ENCODE measurements at regions not wholly inside any gene's neighbourhood (a gene's known extent, or its start where the extent isn't known, plus 50 kb on each side); places are given as distances from the start of the nearest gene placed in this dataset.

GRCh38 chr18:33851546-33852078 lies 273.6 kb downstream of the ASXL3 start:
- WGBS (ENCODE audit: insufficient coverage) = 100% methylated on average over 1 of the region's 3 CpGs
- H3K4me3 ChIP-seq (ENCODE audit: control insufficient read depth in 1 of 7, extremely low read depth in 1 of 7, insufficient read depth in 4 of 7, low read depth in 2 of 7, low read length in 6 of 7) = no peak overlapping the region
- no peak for DNase-seq
- H3K27ac ChIP-seq (ENCODE audit: insufficient read depth in 1 of 2, low read depth in 1 of 2, low read length in 2 of 2, poor library complexity in 1 of 2, severe bottlenecking in 2 of 2) = no peak overlapping the region
- H3K9me3 ChIP-seq (ENCODE audit: control extremely low read depth in 1 of 5, control insufficient read depth in 4 of 5, insufficient read depth in 2 of 5, low read depth in 1 of 5, low read length in 4 of 5) = no peaks in the 10 kb centered on the region
- H3K27me3 ChIP-seq (replicated peaks in 2 of 5; ENCODE audit: control insufficient read depth in 4 of 5, insufficient read depth in 5 of 5, low read length in 4 of 5) = no peaks in the 10 kb centered on the region
- no peaks in the 10 kb centered on the region for H3K4me1 ChIP-seq (ENCODE audit: control extremely low read depth in 1 of 4, control insufficient read depth in 4 of 4, insufficient read depth in 4 of 4, low read length in 3 of 4)
- POLR2A ChIA-PET = no interaction called here
- CTCF ChIA-PET = no interaction called here
- H3K36me3 ChIP-seq (ENCODE audit: control insufficient read depth in 4 of 4, insufficient read depth in 4 of 4, low read length in 3 of 4) = no peaks in the 10 kb centered on the region

- POLR2A ChIA-PET = no interaction called here
- DNase-seq = no peak
- CTCF ChIA-PET = no interaction called here
- H3K4me3 ChIP-seq (ENCODE audit: control insufficient read depth in 1 of 7, extremely low read depth in 1 of 7, insufficient read depth in 4 of 7, low read depth in 2 of 7, low read length in 6 of 7) = no peak overlapping the region
- H3K36me3 ChIP-seq (ENCODE audit: control insufficient read depth in 4 of 4, insufficient read depth in 4 of 4, low read length in 3 of 4) = no peaks in the 10 kb centered on the region
- no peak overlapping the region for H3K27ac ChIP-seq (ENCODE audit: insufficient read depth in 1 of 2, low read depth in 1 of 2, low read length in 2 of 2, poor library complexity in 1 of 2, severe bottlenecking in 2 of 2)
- no peaks in the 10 kb centered on the region for H3K27me3 ChIP-seq (replicated peaks in 2 of 5; ENCODE audit: control insufficient read depth in 4 of 5, insufficient read depth in 5 of 5, low read length in 4 of 5)
- H3K4me1 ChIP-seq (ENCODE audit: control extremely low read depth in 1 of 4, control insufficient read depth in 4 of 4, insufficient read depth in 4 of 4, low read length in 3 of 4) = no peaks in the 10 kb centered on the region
- H3K9me3 ChIP-seq (ENCODE audit: control extremely low read depth in 1 of 5, control insufficient read depth in 4 of 5, insufficient read depth in 2 of 5, low read depth in 1 of 5, low read length in 4 of 5) = no peaks in the 10 kb centered on the region
- WGBS (ENCODE audit: insufficient coverage) = 90% methylated on average over 2 of the region's 4 CpGs
Measured at GRCh38 chr18:33849731-33850130, 271.7 kb downstream of the ASXL3 start.

- no peak overlapping the region for H3K27ac ChIP-seq (ENCODE audit: insufficient read depth in 1 of 2, low read depth in 1 of 2, low read length in 2 of 2, poor library complexity in 1 of 2, severe bottlenecking in 2 of 2)
Measured at GRCh38 chr18:33844232-33844631, 266.2 kb downstream of the ASXL3 start.

GRCh38 chr18:33841221-33841967 lies 263.4 kb downstream of the ASXL3 start:
- no peak overlapping the region for H3K4me3 ChIP-seq (ENCODE audit: control insufficient read depth in 1 of 7, extremely low read depth in 1 of 7, insufficient read depth in 4 of 7, low read depth in 2 of 7, low read length in 6 of 7)
- WGBS (ENCODE audit: insufficient coverage) = 100% methylated on average over 1 of the region's 6 CpGs
- POLR2A ChIA-PET = no interaction called here

More at GRCh38 chr18:33844232-33844631, 266.2 kb downstream of the ASXL3 start:
- Histone ChIP-seq H3K36me3 (ENCODE audit: control insufficient read depth in 4 of 4, insufficient read depth in 4 of 4, low read length in 3 of 4) (no peaks in the 10 kb centered on the region), H3K4me3 (ENCODE audit: control insufficient read depth in 1 of 7, extremely low read depth in 1 of 7, insufficient read depth in 4 of 7, low read depth in 2 of 7, low read length in 6 of 7) (no peak overlapping the region), H3K27me3 (replicated peaks in 2 of 5; ENCODE audit: control insufficient read depth in 4 of 5, insufficient read depth in 5 of 5, low read length in 4 of 5) (peaks cover 0 to 2% (median 0%) of the 10 kb centered on the region in 5 experiments), H3K9me3 (ENCODE audit: control extremely low read depth in 1 of 5, control insufficient read depth in 4 of 5, insufficient read depth in 2 of 5, low read depth in 1 of 5, low read length in 4 of 5) (no peaks in the 10 kb centered on the region), H3K4me1 (ENCODE audit: control extremely low read depth in 1 of 4, control insufficient read depth in 4 of 4, insufficient read depth in 4 of 4, low read length in 3 of 4) (no peaks in the 10 kb centered on the region)
- WGBS (ENCODE audit: insufficient coverage) = no CpG with 5 or more reads among the region's 3 CpGs
- ChIA-PET CTCF (no interaction called here), POLR2A (no interaction called here)
- no peak for DNase-seq

GRCh38 chr18:33840212-33840593 lies 262.2 kb downstream of the ASXL3 start:
- no CpG with 5 or more reads among the region's 2 CpGs for WGBS (ENCODE audit: insufficient coverage)
- DNase-seq = no peak
- ChIA-PET POLR2A (interaction anchor here (0.5 kb wide), 1 partner anchor 37 kb away, joined by 3 read pairs; no protein-coding TSS in a partner anchor), CTCF (interaction anchor here (1.5 kb wide), 1 partner anchor 63 kb away, joined by 4 read pairs; no protein-coding TSS in a partner anchor)
- peaks cover 0 to 2% (median 0%) of the 10 kb centered on the region in 5 experiments for H3K27me3 ChIP-seq (replicated peaks in 2 of 5; ENCODE audit: control insufficient read depth in 4 of 5, insufficient read depth in 5 of 5, low read length in 4 of 5)
- H3K4me1 ChIP-seq (ENCODE audit: control extremely low read depth in 1 of 4, control insufficient read depth in 4 of 4, insufficient read depth in 4 of 4, low read length in 3 of 4) = no peaks in the 10 kb centered on the region
- no peak overlapping the region for H3K27ac ChIP-seq (ENCODE audit: insufficient read depth in 1 of 2, low read depth in 1 of 2, low read length in 2 of 2, poor library complexity in 1 of 2, severe bottlenecking in 2 of 2)
- no peaks in the 10 kb centered on the region for H3K36me3 ChIP-seq (ENCODE audit: control insufficient read depth in 4 of 4, insufficient read depth in 4 of 4, low read length in 3 of 4)
- H3K9me3 ChIP-seq (ENCODE audit: control extremely low read depth in 1 of 5, control insufficient read depth in 4 of 5, insufficient read depth in 2 of 5, low read depth in 1 of 5, low read length in 4 of 5) = no peaks in the 10 kb centered on the region
- H3K4me3 ChIP-seq (ENCODE audit: control insufficient read depth in 1 of 7, extremely low read depth in 1 of 7, insufficient read depth in 4 of 7, low read depth in 2 of 7, low read length in 6 of 7) = no peak overlapping the region

More at GRCh38 chr18:33841221-33841967, 263.4 kb downstream of the ASXL3 start:
- H3K27ac ChIP-seq (ENCODE audit: insufficient read depth in 1 of 2, low read depth in 1 of 2, low read length in 2 of 2, poor library complexity in 1 of 2, severe bottlenecking in 2 of 2) = no peak overlapping the region
- H3K27me3 ChIP-seq (replicated peaks in 2 of 5; ENCODE audit: control insufficient read depth in 4 of 5, insufficient read depth in 5 of 5, low read length in 4 of 5) = peaks cover 0 to 2% (median 0%) of the 10 kb centered on the region in 5 experiments
- H3K9me3 ChIP-seq (ENCODE audit: control extremely low read depth in 1 of 5, control insufficient read depth in 4 of 5, insufficient read depth in 2 of 5, low read depth in 1 of 5, low read length in 4 of 5) = no peaks in the 10 kb centered on the region
- no peak for DNase-seq
- CTCF ChIA-PET = no interaction called here
- no peaks in the 10 kb centered on the region for H3K36me3 ChIP-seq (ENCODE audit: control insufficient read depth in 4 of 4, insufficient read depth in 4 of 4, low read length in 3 of 4)
- no peaks in the 10 kb centered on the region for H3K4me1 ChIP-seq (ENCODE audit: control extremely low read depth in 1 of 4, control insufficient read depth in 4 of 4, insufficient read depth in 4 of 4, low read length in 3 of 4)

- no peak overlapping the region for H3K4me3 ChIP-seq (ENCODE audit: control insufficient read depth in 1 of 7, extremely low read depth in 1 of 7, insufficient read depth in 4 of 7, low read depth in 2 of 7, low read length in 6 of 7)
- CTCF ChIA-PET = interaction anchor here (1.5 kb wide), 1 partner anchor 64 kb away, joined by 4 read pairs; no protein-coding TSS in a partner anchor
- peaks cover 0 to 2% (median 0%) of the 10 kb centered on the region in 5 experiments for H3K27me3 ChIP-seq (replicated peaks in 2 of 5; ENCODE audit: control insufficient read depth in 4 of 5, insufficient read depth in 5 of 5, low read length in 4 of 5)
- no peaks in the 10 kb centered on the region for H3K36me3 ChIP-seq (ENCODE audit: control insufficient read depth in 4 of 4, insufficient read depth in 4 of 4, low read length in 3 of 4)
- H3K4me1 ChIP-seq (ENCODE audit: control extremely low read depth in 1 of 4, control insufficient read depth in 4 of 4, insufficient read depth in 4 of 4, low read length in 3 of 4) = no peaks in the 10 kb centered on the region
- peak; percentile 12 to 55 (median 45) for DNase-seq
- H3K27ac ChIP-seq (ENCODE audit: insufficient read depth in 1 of 2, low read depth in 1 of 2, low read length in 2 of 2, poor library complexity in 1 of 2, severe bottlenecking in 2 of 2) = no peak overlapping the region
- no peaks in the 10 kb centered on the region for H3K9me3 ChIP-seq (ENCODE audit: control extremely low read depth in 1 of 5, control insufficient read depth in 4 of 5, insufficient read depth in 2 of 5, low read depth in 1 of 5, low read length in 4 of 5)
- WGBS (ENCODE audit: insufficient coverage) = no CpG with 5 or more reads among the region's 6 CpGs
- POLR2A ChIA-PET = interaction anchor here (0.5 kb wide), 1 partner anchor 36 kb away, joined by 3 read pairs; no protein-coding TSS in a partner anchor
Measured at GRCh38 chr18:33839452-33840211, 261.6 kb downstream of the ASXL3 start.

- 100% methylated on average over 1 of the region's 1 CpG for WGBS (ENCODE audit: insufficient coverage)
- ChIA-PET POLR2A (no interaction called here), CTCF (interaction anchor here (1.2 to 1.4 kb wide), 2 partner anchors 9 to 19 kb away, joined by 4 to 5 read pairs; no protein-coding TSS in a partner anchor)
- no peaks in the 10 kb centered on the region for H3K4me1 ChIP-seq (ENCODE audit: control extremely low read depth in 1 of 4, control insufficient read depth in 4 of 4, insufficient read depth in 4 of 4, low read length in 3 of 4)
- no peak overlapping the region for H3K4me3 ChIP-seq (ENCODE audit: control insufficient read depth in 1 of 7, extremely low read depth in 1 of 7, insufficient read depth in 4 of 7, low read depth in 2 of 7, low read length in 6 of 7)
- no peak overlapping the region for H3K27ac ChIP-seq (ENCODE audit: insufficient read depth in 1 of 2, low read depth in 1 of 2, low read length in 2 of 2, poor library complexity in 1 of 2, severe bottlenecking in 2 of 2)
- DNase-seq = no peak
- H3K36me3 ChIP-seq (ENCODE audit: control insufficient read depth in 4 of 4, insufficient read depth in 4 of 4, low read length in 3 of 4) = no peaks in the 10 kb centered on the region
- H3K27me3 ChIP-seq (replicated peaks in 2 of 5; ENCODE audit: control insufficient read depth in 4 of 5, insufficient read depth in 5 of 5, low read length in 4 of 5) = peaks cover 0 to 2% (median 0%) of the 10 kb centered on the region in 5 experiments
- no peaks in the 10 kb centered on the region for H3K9me3 ChIP-seq (ENCODE audit: control extremely low read depth in 1 of 5, control insufficient read depth in 4 of 5, insufficient read depth in 2 of 5, low read depth in 1 of 5, low read length in 4 of 5)
Measured at GRCh38 chr18:33838054-33838453, 260.0 kb downstream of the ASXL3 start.
